ENCODE measurements at regions not wholly inside any gene's neighbourhood (a gene's known extent, or its start where the extent isn't known, plus 50 kb on each side); places are given as distances from the start of the nearest gene placed in this dataset.

- TF ChIP-seq CTCF (IDR thresholded peaks at IDR 0.05): no peak
- no peak for TF ChIP-seq POLR2AphosphoS5 (IDR thresholded peaks at IDR 0.05)
- TF ChIP-seq POLR2A (IDR thresholded peaks at IDR 0.05): no peak
- TF ChIP-seq EP300 (IDR thresholded peaks at IDR 0.05): no peak
Measured at GRCh38 chr18:33959609-33960008, 265.1 kb downstream of the NOL4 start.

Measured in gastroesophageal sphincter (tissue), 3 donors.